GM19239 (cell line): ENCODE measurements at regions not wholly inside any gene's neighbourhood (a gene's known extent, or its start where the extent isn't known, plus 50 kb on each side); places are given as distances from the start of the nearest gene placed in this dataset.
"Not testable (repeated sequence)": the region's sequence is repeated elsewhere in the genome, so short reads cannot be mapped to it uniquely, and the experiment has no call there.

Experiments used
- DNase-seq: peaks from one replicate; pipeline ENCODE4 v3.0.0; 2011; ENCODE audit warnings: low spot score; ENCODE audit not compliant: insufficient read length
- FAIRE-seq: peaks from 2 replicates; lab custom pipeline; 2011; peaks lifted over from hg19 to GRCh38; lab: Jason Lieb, UNC

DNA sequence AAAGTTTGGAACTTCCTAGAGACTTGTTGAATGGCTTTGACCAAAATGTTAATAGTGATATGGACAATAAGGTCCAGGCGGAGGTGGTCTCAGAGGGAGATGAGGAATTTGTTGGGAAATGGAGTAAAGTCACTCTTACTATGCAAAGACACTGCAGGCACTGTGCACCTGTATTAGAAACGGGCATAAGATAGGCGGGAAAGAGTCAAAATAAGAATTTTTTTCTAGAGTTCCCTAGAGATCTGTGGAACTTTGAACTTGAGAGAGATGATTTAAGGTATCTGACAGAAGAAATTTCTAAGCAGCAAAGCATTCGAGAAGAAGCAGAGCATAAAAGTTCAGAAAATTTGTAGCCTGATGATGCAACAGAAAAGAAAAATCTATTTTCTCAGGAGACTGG lies 144.4 kb upstream of the C1QTNF3 start:
- not testable (repeated sequence) for FAIRE-seq, DNase-seq

DNA sequence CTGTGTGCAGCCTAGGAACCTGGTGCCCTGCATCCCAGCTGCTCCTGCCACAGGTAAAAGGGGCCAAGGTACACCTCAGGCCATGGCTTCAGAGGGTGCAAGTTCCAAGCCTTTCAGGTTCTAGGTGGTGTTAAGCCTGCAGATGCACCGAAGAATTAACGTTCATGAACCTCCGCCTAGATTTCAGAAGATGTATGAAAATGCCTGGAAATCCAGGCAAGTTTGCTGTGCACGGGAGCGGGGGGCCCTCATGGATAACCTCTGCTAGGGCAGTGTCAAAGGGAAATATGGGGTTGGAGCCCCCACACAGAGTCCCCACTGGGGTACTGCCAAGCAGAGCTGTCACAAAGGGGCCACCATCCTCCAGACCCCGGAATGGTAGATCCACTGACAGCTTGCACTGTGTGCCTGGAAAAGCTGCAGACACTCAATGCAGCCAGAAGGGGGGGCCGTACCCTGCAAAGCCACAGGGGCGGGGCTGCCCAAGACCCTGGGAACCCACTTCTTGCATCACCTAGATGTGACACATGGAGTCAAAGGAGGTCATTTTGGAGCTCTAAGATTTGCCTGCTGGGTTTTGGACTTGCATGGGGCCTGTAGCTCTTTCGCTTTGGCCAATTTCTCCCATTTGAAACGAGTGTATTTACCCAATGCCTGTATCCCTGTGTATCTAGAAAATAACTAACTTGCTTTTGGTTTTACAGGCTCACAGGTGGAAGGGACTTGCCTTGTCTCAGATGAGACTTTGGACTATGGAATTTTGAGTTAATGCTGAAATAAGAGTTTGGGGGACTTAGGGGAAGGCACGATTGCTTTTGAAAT lies 145.2 kb upstream of the C1QTNF3 start:
- not testable (repeated sequence) for DNase-seq, FAIRE-seq

DNA sequence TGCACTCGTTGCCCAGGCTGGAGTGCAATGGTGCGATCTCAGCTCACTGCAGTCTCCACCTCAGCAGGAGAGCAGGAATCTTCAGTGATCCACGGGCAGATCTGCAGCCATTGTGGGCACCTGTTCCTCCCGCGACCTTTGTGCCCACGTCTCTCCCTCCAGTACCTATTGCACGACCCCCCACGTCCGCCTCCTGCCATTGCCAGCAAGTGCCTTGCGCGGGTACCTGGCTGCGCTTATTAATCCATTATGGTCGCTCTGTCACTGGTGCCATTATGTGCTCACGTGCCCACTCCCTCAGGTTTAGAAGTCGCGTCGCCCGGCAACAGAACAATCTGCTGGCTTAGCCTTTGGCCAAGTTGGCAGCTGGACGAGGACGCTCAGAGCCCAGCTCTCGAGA lies 146.2 kb upstream of the C1QTNF3 start:
- DNase-seq, FAIRE-seq: not testable (repeated sequence)

- not testable (repeated sequence) for FAIRE-seq
- peak; percentile 1 for DNase-seq
These were observed 146.9 kb upstream of the C1QTNF3 start for GRCh38 chr5:34189752-34190411.

GRCh38 chr5:34190466-34190865 lies 147.5 kb upstream of the C1QTNF3 start:
- FAIRE-seq, DNase-seq: not testable (repeated sequence)

GRCh38 chr5:34191279-34191744 lies 148.3 kb upstream of the C1QTNF3 start:
- FAIRE-seq, DNase-seq: not testable (repeated sequence)

- not testable (repeated sequence) for DNase-seq, FAIRE-seq
These were observed 149.3 kb upstream of the C1QTNF3 start for GRCh38 chr5:34192064-34192922.

DNA sequence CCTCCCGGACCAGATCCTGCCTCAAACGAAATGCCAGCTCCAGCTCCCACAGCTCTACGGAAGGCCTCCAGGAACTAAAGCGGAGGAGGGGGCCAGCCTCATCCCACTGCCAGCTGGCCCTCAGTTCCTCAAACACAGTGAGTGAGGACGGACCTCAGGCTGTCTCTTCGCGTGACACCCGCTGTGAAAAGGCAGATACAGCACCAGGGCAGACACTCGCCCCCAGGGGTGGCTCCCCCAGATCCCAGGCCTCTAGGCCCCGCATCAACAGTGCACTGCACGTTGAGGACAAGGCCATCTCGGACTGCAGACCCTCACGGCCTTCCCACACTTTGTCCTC lies 149.9 kb upstream of the C1QTNF3 start:
- DNase-seq, FAIRE-seq: not testable (repeated sequence)

- not testable (repeated sequence) for DNase-seq, FAIRE-seq
These were observed 150.3 kb upstream of the C1QTNF3 start for GRCh38 chr5:34193297-34193696.

DNA sequence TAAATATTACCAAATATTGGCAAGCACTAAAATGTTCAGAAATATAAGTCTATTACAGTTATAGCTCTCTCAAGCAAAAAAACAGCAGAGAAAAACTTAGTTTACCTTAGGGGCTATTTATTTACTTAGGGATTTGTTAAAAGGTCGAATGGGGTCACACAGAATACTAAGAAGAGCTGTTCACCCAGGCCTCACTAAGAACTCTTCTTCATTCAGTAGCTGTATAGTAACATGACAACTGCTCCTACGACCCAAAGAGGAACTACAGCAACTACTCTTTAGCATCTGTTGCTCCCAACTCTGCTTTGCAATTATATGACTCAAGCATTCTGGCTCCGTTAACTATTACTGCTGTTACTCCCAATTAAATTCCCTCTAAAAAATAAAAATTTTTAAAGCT lies 150.8 kb upstream of the C1QTNF3 start:
- DNase-seq, FAIRE-seq: not testable (repeated sequence)

DNA sequence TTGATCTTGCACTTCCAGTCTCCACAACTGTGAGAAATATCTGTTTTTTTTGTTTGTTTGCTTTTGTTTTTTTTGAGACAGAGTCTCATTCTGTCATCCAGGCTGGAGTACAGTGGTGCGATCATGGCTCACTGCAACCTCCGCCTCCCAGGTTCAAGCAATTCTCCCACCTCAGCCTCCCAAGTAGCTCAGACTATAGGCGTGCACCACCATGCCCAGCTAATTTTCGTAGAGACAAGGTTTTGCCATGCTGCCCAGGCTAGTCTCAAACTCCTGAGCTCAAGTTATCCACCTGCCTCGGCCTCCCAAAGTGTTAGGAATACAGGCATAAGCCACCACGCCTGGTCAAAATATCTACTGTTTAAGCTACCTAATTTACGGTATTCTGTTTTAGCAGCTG lies 153.1 kb upstream of the C1QTNF3 start:
- FAIRE-seq, DNase-seq: not testable (repeated sequence)

DNA sequence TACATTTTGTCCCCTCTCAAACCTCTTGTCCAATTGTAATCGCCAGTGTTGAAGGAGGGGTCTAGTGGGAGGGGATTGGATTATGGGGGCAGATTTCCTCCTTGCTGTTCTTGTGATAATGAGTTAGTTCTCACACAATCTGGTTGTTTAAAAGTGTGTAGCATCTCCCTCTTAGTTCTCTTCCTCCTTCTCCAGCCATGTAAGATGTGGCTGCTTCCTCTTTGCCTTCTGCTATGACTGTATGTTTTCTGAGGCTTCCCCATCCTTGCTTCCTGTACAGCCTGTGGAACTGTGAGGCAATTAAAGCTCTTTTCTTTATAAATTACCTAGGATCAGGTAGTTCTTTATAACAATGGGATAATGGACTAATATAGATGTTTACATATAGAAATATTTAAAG lies 162.3 kb upstream of the C1QTNF3 start:
- not testable (repeated sequence) for DNase-seq, FAIRE-seq

DNA sequence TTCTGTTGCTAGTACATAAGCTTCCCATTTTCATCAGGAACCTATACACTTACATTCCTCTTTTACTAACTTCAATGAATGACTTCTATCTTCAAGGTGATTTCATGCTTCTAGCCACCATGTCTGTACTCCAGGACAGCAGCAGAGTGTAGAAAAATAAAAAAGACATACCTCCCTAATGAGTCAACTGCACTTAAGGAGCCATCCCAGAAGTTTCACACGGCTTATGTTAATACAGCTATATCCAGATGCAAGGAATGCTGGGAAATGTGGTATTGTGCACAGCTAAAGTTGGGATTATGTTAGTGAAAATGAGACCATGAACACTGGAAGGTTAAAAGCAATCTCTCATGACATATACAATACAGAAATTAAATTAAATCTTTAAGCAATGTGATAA lies 174.4 kb upstream of the C1QTNF3 start:
- not testable (repeated sequence) for DNase-seq, FAIRE-seq

DNA sequence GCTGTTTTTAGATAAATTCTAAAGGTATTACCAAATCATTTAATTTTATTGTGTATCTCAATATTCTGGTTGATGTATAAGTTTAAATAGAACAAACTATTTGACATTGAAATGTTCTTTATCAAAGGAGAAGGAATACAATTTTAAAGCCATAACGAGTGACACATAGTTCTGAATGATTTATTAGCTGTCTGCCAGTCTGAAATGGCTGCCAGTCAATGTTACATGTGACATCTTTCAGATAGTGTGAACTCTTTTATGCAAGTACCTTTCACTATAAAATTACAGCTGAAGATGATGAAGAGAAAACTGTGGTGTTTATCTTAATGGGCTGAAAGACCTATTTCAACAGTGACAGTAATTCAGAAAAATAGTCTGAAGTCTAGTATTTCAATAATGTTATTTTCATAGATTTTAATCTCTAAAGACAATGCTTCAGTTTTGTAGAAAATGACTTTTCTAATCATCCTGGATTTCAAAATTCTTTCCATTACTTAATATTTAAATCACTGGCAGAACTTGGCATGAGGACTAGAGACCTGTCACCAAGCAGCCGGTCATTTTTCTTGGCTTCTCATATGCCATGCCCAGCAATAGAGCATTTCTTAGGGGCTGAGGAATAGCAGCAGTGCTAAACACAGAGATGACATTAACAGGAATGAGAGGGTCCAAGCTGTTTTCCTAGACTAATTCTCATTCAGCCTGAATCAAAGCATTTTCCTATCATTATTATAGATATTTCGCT lies 178.5 kb upstream of the C1QTNF3 start:
- DNase-seq, FAIRE-seq: not testable (repeated sequence)

DNA sequence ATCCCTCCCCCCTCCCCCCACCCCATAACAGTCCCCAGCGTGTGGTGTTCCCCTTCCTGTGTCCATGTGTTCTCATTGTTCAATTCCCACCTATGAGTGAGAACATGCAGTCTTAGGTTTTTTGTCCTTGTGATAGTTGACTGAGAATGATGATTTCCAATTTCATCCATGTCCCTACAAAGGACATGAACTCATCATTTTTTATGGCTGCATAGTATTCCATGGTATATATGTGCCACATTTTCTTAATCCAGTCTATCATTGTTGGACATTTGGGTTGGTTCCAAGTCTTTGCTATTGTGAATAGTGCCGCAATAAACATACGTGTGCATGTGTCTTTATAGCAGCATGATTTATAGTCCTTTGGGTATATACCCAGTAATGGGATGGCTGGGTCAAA lies 180.1 kb upstream of the C1QTNF3 start:
- not testable (repeated sequence) for FAIRE-seq, DNase-seq

GRCh38 chr5:34230402-34230801 lies 187.4 kb upstream of the C1QTNF3 start:
- not testable (repeated sequence) for FAIRE-seq, DNase-seq

GRCh38 chr5:34243802-34244201 lies 200.8 kb upstream of the C1QTNF3 start:
- not testable (repeated sequence) for DNase-seq, FAIRE-seq

- not testable (repeated sequence) for FAIRE-seq, DNase-seq
These were observed 201.4 kb upstream of the C1QTNF3 start for GRCh38 chr5:34244281-34245031.

GRCh38 chr5:34245032-34245394 lies 202.0 kb upstream of the C1QTNF3 start:
- FAIRE-seq, DNase-seq: not testable (repeated sequence)
